Body of pancreas (tissue), 4 donors: ENCODE measurements at regions not wholly inside any gene's neighbourhood (a gene's known extent, or its start where the extent isn't known, plus 50 kb on each side); places are given as distances from the start of the nearest gene placed in this dataset.

ENCODE experiments used
- CTCF ChIP-seq, 7 experiments: fragments of 450-650 bp in 4 of 7; fragments of 200-600 bp in 3 of 7; sonication (generic) in 3 of 7; IDR thresholded peaks; one replicate each; pipeline ENCODE4 v1.5.1; 2016 to 2019; ENCODE audit warnings: antibody characterized with exemption in 7 of 7
- POLR2A ChIP-seq, 3 donors: fragments of 450-650 bp; IDR thresholded peaks; one replicate each; pipeline ENCODE4 v1.6.1; 2016; ENCODE audit warnings: antibody characterized with exemption in 3 of 3, mild to moderate bottlenecking in 2 of 3

GRCh38 chr2:240230291-240230931 lies 90.0 kb upstream of the OTOS start:
- TF ChIP-seq CTCF (IDR thresholded peaks at IDR 0.05) (no peak), POLR2A (IDR thresholded peaks at IDR 0.05) (no peak)
